ENCODE measurements at regions not wholly inside any gene's neighbourhood (a gene's known extent, or its start where the extent isn't known, plus 50 kb on each side); places are given as distances from the start of the nearest gene placed in this dataset.

- intact Hi-C loops (cut with micrococcal nuclease; ENCODE audit: unreplicated experiment) = no loop called here
- Histone ChIP-seq H3K4me3 (no peak overlapping the region), H3F3A (ENCODE audit: insufficient read depth, low read depth) (no peaks in the 10 kb centered on the region), H3K36me3 (ENCODE audit: low read depth) (no peaks in the 10 kb centered on the region), H3K9me3 (ENCODE audit: insufficient read depth, low read depth) (no peaks in the 10 kb centered on the region), H3K4me1 (replicated peaks; ENCODE audit: insufficient read depth) (no peaks in the 10 kb centered on the region), H4K20me1 (ENCODE audit: insufficient read depth) (no peaks in the 10 kb centered on the region), H3K79me2 (ENCODE audit: low read depth) (no peaks in the 10 kb centered on the region), H3K9me2 (ENCODE audit: insufficient read depth) (no peaks in the 10 kb centered on the region), H2AFZ (no peak overlapping the region), H3K27ac (no peak overlapping the region), H3K27me3 (ENCODE audit: insufficient read depth, low read depth) (peaks cover 76% of the 10 kb centered on the region), H3K4me2 (no peak overlapping the region)
- TF ChIP-seq, protein P1, sequence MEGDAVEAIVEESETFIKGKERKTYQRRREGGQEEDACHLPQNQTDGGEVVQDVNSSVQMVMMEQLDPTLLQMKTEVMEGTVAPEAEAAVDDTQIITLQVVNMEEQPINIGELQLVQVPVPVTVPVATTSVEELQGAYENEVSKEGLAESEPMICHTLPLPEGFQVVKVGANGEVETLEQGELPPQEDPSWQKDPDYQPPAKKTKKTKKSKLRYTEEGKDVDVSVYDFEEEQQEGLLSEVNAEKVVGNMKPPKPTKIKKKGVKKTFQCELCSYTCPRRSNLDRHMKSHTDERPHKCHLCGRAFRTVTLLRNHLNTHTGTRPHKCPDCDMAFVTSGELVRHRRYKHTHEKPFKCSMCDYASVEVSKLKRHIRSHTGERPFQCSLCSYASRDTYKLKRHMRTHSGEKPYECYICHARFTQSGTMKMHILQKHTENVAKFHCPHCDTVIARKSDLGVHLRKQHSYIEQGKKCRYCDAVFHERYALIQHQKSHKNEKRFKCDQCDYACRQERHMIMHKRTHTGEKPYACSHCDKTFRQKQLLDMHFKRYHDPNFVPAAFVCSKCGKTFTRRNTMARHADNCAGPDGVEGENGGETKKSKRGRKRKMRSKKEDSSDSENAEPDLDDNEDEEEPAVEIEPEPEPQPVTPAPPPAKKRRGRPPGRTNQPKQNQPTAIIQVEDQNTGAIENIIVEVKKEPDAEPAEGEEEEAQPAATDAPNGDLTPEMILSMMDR (conservative IDR thresholded peaks at IDR 0.05) = no peak
- TF ChIP-seq EZH2 (IDR thresholded peaks at IDR 0.05; ENCODE audit: low read depth) = no peak
- no peak for DNase-seq
- ChIA-PET CTCF (no interaction called here), POLR2A (ENCODE audit: unreplicated experiment) (no interaction called here)
- BruUV-seq (replicated peaks) = no TSS peak
These were observed 203.7 kb upstream of the NPVF start for GRCh38 chr7:25431956-25432450.

DNA sequence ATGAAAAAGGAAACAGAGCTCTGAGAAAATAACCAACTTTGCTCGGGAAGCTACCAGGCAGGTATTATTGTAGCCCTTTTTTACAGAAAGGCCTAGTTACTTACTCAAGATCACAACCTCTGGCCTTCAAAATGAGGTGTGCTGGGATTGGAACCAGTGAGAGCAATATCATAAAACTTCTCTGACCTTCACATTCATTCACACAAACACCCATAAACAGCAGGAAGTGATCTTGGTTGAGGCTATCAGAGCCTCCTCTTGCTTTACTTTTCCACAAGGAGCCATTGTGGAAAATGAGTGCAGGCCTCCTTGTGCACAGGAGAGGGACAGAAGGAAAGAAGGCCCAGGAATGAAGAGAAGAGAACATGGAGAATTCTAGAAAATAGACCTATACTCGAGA lies 204.5 kb upstream of the NPVF start:
- POLR2A ChIA-PET (ENCODE audit: unreplicated experiment) = no interaction called here
- Histone ChIP-seq H3K27me3 (ENCODE audit: insufficient read depth, low read depth) (peaks cover 68% of the 10 kb centered on the region), H3K27ac (no peak overlapping the region), H2AFZ (no peak overlapping the region), H3K4me2 (no peak overlapping the region), H4K20me1 (ENCODE audit: insufficient read depth) (no peaks in the 10 kb centered on the region), H3K9me2 (ENCODE audit: insufficient read depth) (no peaks in the 10 kb centered on the region), H3K79me2 (ENCODE audit: low read depth) (no peaks in the 10 kb centered on the region), H3F3A (ENCODE audit: insufficient read depth, low read depth) (no peaks in the 10 kb centered on the region), H3K4me1 (replicated peaks; ENCODE audit: insufficient read depth) (no peaks in the 10 kb centered on the region), H3K36me3 (ENCODE audit: low read depth) (no peaks in the 10 kb centered on the region), H3K9me3 (ENCODE audit: insufficient read depth, low read depth) (no peaks in the 10 kb centered on the region), H3K4me3 (no peak overlapping the region)
- no peak for DNase-seq
- no TSS peak for BruUV-seq (replicated peaks)
- CTCF ChIA-PET = no interaction called here
- no peak for TF ChIP-seq EZH2 (IDR thresholded peaks at IDR 0.05; ENCODE audit: low read depth)
- TF ChIP-seq, protein P1 (conservative IDR thresholded peaks at IDR 0.05) = no peak
- intact Hi-C loops (cut with micrococcal nuclease; ENCODE audit: unreplicated experiment) = no loop called here

- ChIA-PET POLR2A (ENCODE audit: unreplicated experiment) (no interaction called here), CTCF (no interaction called here)
- Histone ChIP-seq H3K4me1 (replicated peaks; ENCODE audit: insufficient read depth) (no peaks in the 10 kb centered on the region), H2AFZ (no peak overlapping the region), H4K20me1 (ENCODE audit: insufficient read depth) (no peaks in the 10 kb centered on the region), H3K27ac (no peak overlapping the region), H3F3A (ENCODE audit: insufficient read depth, low read depth) (no peaks in the 10 kb centered on the region), H3K27me3 (ENCODE audit: insufficient read depth, low read depth) (peaks cover 32% of the 10 kb centered on the region; the same call in 1 of the 2 replicates), H3K9me3 (ENCODE audit: insufficient read depth, low read depth) (no peaks in the 10 kb centered on the region), H3K79me2 (ENCODE audit: low read depth) (no peaks in the 10 kb centered on the region), H3K4me2 (no peak overlapping the region), H3K36me3 (ENCODE audit: low read depth) (no peaks in the 10 kb centered on the region), H3K4me3 (no peak overlapping the region), H3K9me2 (ENCODE audit: insufficient read depth) (peaks cover 6% of the 10 kb centered on the region; the same call in 1 of the 2 replicates)
- intact Hi-C loops (cut with micrococcal nuclease; ENCODE audit: unreplicated experiment) = no loop called here
- TF ChIP-seq EZH2 (IDR thresholded peaks at IDR 0.05; ENCODE audit: low read depth) = no peak
- TF ChIP-seq, protein P1 (conservative IDR thresholded peaks at IDR 0.05) = no peak
- no peak for DNase-seq
- no TSS peak for BruUV-seq (replicated peaks)
These were observed 208.1 kb upstream of the NPVF start for GRCh38 chr7:25436413-25436812.
